Cardiac muscle cell (in vitro differentiated cells and primary cell): ENCODE measurements at regions not wholly inside any gene's neighbourhood (a gene's known extent, or its start where the extent isn't known, plus 50 kb on each side); places are given as distances from the start of the nearest gene placed in this dataset.

ENCODE experiments used
- DNase-seq, 2 donors: peaks; one replicate each; pipeline versions ENCODE4 v3.0.0 to v3.0.0-alpha.2; 2010 to 2017; ENCODE audit warnings: low read depth in 1 of 2, low spot score in 1 of 2
- H3K27ac ChIP-seq: fragments of 200-600 bp; sonication (generic); 2 replicates; pipeline ENCODE4 v1.5.1; 2016
- H3K27me3 ChIP-seq: fragments of 200-600 bp; sonication (generic); 2 replicates; pipeline ENCODE4 v1.6.0; 2016; ENCODE audit warnings: control low read depth
- H3K36me3 ChIP-seq: fragments of 200-600 bp; sonication (generic); 2 replicates; pipeline ENCODE4 v1.5.1; 2016; ENCODE audit warnings: control low read depth
- H3K4me1 ChIP-seq: fragments of 200-600 bp; sonication (generic); 2 replicates; pipeline ENCODE4 v1.8.1; 2017; ENCODE audit warnings: low read depth, mild to moderate bottlenecking, mixed run types
- H3K4me3 ChIP-seq: fragments of 200-600 bp; sonication (generic); 2 replicates; pipeline ENCODE4 v1.5.1; 2016; ENCODE audit warnings: mild to moderate bottlenecking
- H3K9me3 ChIP-seq: fragments of 200-600 bp; sonication (generic); 2 replicates; pipeline ENCODE4 v1.5.1; 2017; ENCODE audit warnings: low read depth, mild to moderate bottlenecking, control low read depth
- TF ChIP-seq, protein P1 (sequence below): IDR thresholded peaks from 2 replicates; pipeline ENCODE4 v1.5.1; 2012; ENCODE audit warnings: low read depth, mild to moderate bottlenecking, low read length

- Histone ChIP-seq H3K4me3 (no peak overlapping the region), H3K27ac (no peak overlapping the region), H3K4me1 (peaks cover 9% of the 10 kb centered on the region), H3K36me3 (no peaks in the 10 kb centered on the region), H3K9me3 (no peaks in the 10 kb centered on the region), H3K27me3 (no peaks in the 10 kb centered on the region)
- TF ChIP-seq, protein P1, sequence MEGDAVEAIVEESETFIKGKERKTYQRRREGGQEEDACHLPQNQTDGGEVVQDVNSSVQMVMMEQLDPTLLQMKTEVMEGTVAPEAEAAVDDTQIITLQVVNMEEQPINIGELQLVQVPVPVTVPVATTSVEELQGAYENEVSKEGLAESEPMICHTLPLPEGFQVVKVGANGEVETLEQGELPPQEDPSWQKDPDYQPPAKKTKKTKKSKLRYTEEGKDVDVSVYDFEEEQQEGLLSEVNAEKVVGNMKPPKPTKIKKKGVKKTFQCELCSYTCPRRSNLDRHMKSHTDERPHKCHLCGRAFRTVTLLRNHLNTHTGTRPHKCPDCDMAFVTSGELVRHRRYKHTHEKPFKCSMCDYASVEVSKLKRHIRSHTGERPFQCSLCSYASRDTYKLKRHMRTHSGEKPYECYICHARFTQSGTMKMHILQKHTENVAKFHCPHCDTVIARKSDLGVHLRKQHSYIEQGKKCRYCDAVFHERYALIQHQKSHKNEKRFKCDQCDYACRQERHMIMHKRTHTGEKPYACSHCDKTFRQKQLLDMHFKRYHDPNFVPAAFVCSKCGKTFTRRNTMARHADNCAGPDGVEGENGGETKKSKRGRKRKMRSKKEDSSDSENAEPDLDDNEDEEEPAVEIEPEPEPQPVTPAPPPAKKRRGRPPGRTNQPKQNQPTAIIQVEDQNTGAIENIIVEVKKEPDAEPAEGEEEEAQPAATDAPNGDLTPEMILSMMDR = no peak
- DNase-seq = no peak
Measured at GRCh38 chr11:29507376-29507775, 509.5 kb downstream of the KCNA4 start.

- Histone ChIP-seq H3K36me3 (no peaks in the 10 kb centered on the region), H3K4me3 (no peak overlapping the region), H3K27me3 (no peaks in the 10 kb centered on the region), H3K4me1 (no peaks in the 10 kb centered on the region), H3K27ac (no peak overlapping the region), H3K9me3 (no peaks in the 10 kb centered on the region)
- TF ChIP-seq, protein P1 = no peak
- peak in 1 of 2 donors; percentile 1 for DNase-seq
Measured at GRCh38 chr11:29495676-29496075, 521.2 kb downstream of the KCNA4 start.

DNA sequence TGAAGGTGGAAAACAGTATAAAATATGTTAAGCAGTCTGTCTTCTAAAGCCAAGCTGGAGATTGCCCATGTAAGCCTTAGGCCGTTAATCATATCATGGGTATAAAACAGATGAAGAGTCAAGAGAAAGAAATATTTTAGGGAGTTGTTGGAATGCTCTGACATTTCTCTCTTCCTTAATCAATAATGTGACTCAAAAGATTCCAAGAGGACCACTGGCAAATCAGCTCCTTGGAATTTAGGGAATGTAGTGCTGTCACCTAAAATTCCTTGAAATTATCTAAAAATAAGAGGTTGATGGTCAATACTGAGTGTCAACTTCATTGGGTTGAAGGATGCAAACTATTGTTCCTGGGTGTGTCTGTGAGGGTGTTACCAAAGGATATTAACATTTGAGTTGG, 525.9 kb downstream of the KCNA4 start:
- TF ChIP-seq, protein P1 = no peak
- Histone ChIP-seq H3K36me3 (no peaks in the 10 kb centered on the region), H3K4me1 (no peaks in the 10 kb centered on the region), H3K27ac (no peak overlapping the region), H3K9me3 (no peaks in the 10 kb centered on the region), H3K4me3 (no peak overlapping the region), H3K27me3 (no peaks in the 10 kb centered on the region)
- DNase-seq = no peak

GRCh38 chr11:29486301-29486700, 530.5 kb downstream of the KCNA4 start:
- Histone ChIP-seq H3K4me1 (no peaks in the 10 kb centered on the region), H3K9me3 (no peaks in the 10 kb centered on the region), H3K27ac (no peak overlapping the region), H3K27me3 (no peaks in the 10 kb centered on the region), H3K36me3 (no peaks in the 10 kb centered on the region), H3K4me3 (no peak overlapping the region)
- no peak for DNase-seq
- TF ChIP-seq, protein P1 = no peak

DNA sequence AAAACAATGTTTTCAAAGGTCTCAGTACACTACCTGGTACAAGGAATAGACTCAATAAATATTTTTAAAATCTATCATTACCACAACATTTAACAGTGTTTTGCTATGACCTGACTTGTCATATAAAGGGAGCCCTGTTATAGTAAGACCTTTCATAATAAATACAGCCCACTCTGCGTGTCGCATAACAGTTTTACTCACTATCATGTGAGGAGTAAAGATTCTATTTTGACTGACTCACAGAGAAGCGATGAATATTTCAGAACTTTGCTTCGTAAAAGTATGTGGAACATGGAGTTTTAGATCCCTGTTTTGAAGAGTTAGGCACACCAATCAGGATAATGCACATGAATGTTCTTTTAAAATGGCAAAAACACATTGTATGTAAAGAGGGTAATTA, 531.2 kb downstream of the KCNA4 start:
- Histone ChIP-seq H3K27ac (no peak overlapping the region), H3K9me3 (no peaks in the 10 kb centered on the region), H3K4me3 (no peak overlapping the region), H3K36me3 (no peaks in the 10 kb centered on the region), H3K27me3 (no peaks in the 10 kb centered on the region), H3K4me1 (no peaks in the 10 kb centered on the region)
- DNase-seq = no peak
- TF ChIP-seq, protein P1 = no peak

- Histone ChIP-seq H3K4me3 (no peak overlapping the region), H3K36me3 (no peaks in the 10 kb centered on the region), H3K4me1 (no peaks in the 10 kb centered on the region), H3K27ac (no peak overlapping the region), H3K27me3 (no peaks in the 10 kb centered on the region), H3K9me3 (no peaks in the 10 kb centered on the region)
- TF ChIP-seq, protein P1 = no peak
- DNase-seq = no peak
Measured at GRCh38 chr11:29484548-29484947, 532.3 kb downstream of the KCNA4 start.
